Activated naive CD8-positive, alpha-beta T cell treated with anti-CD3 and anti-CD28 coated beads for 36 hours (primary cell): ENCODE measurements at regions not wholly inside any gene's neighbourhood (a gene's known extent, or its start where the extent isn't known, plus 50 kb on each side); places are given as distances from the start of the nearest gene placed in this dataset.

Source experiments
- DNase-seq: peaks from one replicate; pipeline ENCODE4 v3.0.0; 2021
- H3K27ac Mint-ChIP-seq: one replicate; pipeline ENCODE4 v1.8.0; 2022; ENCODE audit warnings: mild to moderate bottlenecking, moderate library complexity, mixed read lengths
- H3K27me3 Mint-ChIP-seq: one replicate; pipeline ENCODE4 v1.8.0; 2022; ENCODE audit warnings: mild to moderate bottlenecking, mixed read lengths
- H3K36me3 Mint-ChIP-seq: one replicate; pipeline ENCODE4 v1.8.0; 2021; ENCODE audit warnings: mild to moderate bottlenecking, mixed read lengths
- H3K4me1 Mint-ChIP-seq: one replicate; pipeline ENCODE4 v1.8.0; 2021; ENCODE audit warnings: mixed read lengths
- H3K4me3 Mint-ChIP-seq: one replicate; pipeline ENCODE4 v1.8.0; 2022; ENCODE audit warnings: mild to moderate bottlenecking, moderate library complexity, mixed read lengths
- H3K9me3 Mint-ChIP-seq: one replicate; pipeline ENCODE4 v1.8.0; 2022; ENCODE audit warnings: mixed read lengths

GRCh38 chr6:11656491-11656890 lies 118.9 kb downstream of the TMEM170B start:
- peaks cover 3% of the 10 kb centered on the region for H3K27me3 Mint-ChIP-seq
- H3K36me3 Mint-ChIP-seq, result no peaks in the 10 kb centered on the region
- H3K27ac Mint-ChIP-seq, result no peak overlapping the region
- DNase-seq, result no peak
- H3K4me1 Mint-ChIP-seq, result peaks cover 13% of the 10 kb centered on the region
- no peak overlapping the region for H3K4me3 Mint-ChIP-seq
- no peaks in the 10 kb centered on the region for H3K9me3 Mint-ChIP-seq

- DNase-seq, result no peak
- H3K27ac Mint-ChIP-seq, result no peak overlapping the region
Observed at GRCh38 chr6:11659757-11660156, 118.8 kb downstream of the ADTRP start.

GRCh38 chr6:11662323-11662722 lies 116.3 kb downstream of the ADTRP start:
- Mint-ChIP-seq H3K9me3 (no peaks in the 10 kb centered on the region), H3K36me3 (no peaks in the 10 kb centered on the region), H3K27ac (no peak overlapping the region), H3K27me3 (no peaks in the 10 kb centered on the region), H3K4me1 (peaks cover 9% of the 10 kb centered on the region), H3K4me3 (no peak overlapping the region)
- DNase-seq, result no peak

More at GRCh38 chr6:11659757-11660156, 118.8 kb downstream of the ADTRP start:
- Mint-ChIP-seq H3K9me3 (no peaks in the 10 kb centered on the region), H3K36me3 (no peaks in the 10 kb centered on the region), H3K4me3 (no peak overlapping the region), H3K27me3 (no peaks in the 10 kb centered on the region), H3K4me1 (peaks cover 1% of the 10 kb centered on the region)

GRCh38 chr6:11663519-11663918 lies 115.1 kb downstream of the ADTRP start:
- H3K27ac Mint-ChIP-seq, result no peak overlapping the region
- no peaks in the 10 kb centered on the region for H3K27me3 Mint-ChIP-seq
- H3K4me1 Mint-ChIP-seq, result peaks cover 11% of the 10 kb centered on the region
- no peak for DNase-seq
- no peak overlapping the region for H3K4me3 Mint-ChIP-seq
- H3K36me3 Mint-ChIP-seq, result no peaks in the 10 kb centered on the region
- no peaks in the 10 kb centered on the region for H3K9me3 Mint-ChIP-seq
